ENCODE measurements at regions not wholly inside any gene's neighbourhood (a gene's known extent, or its start where the extent isn't known, plus 50 kb on each side); places are given as distances from the start of the nearest gene placed in this dataset.

- DNase-seq, result no peak
These were observed 394.0 kb downstream of the ZNF521 start for GRCh38 chr18:24958001-24958400.

- no peak for DNase-seq
These were observed 392.9 kb downstream of the ZNF521 start for GRCh38 chr18:24959051-24959476.

GRCh38 chr18:24964216-24964615 lies 387.8 kb downstream of the ZNF521 start:
- no peak for DNase-seq

GRCh38 chr18:24968238-24968775 lies 383.7 kb downstream of the ZNF521 start:
- no peak for DNase-seq

GRCh38 chr18:24972577-24972976 lies 379.4 kb downstream of the ZNF521 start:
- no peak for DNase-seq

GRCh38 chr18:24974431-24974830 lies 377.5 kb downstream of the ZNF521 start:
- no peak for DNase-seq

- no peak for DNase-seq
These were observed 376.2 kb downstream of the ZNF521 start for GRCh38 chr18:24975496-24976372.

- no peak for DNase-seq
These were observed 375.5 kb downstream of the ZNF521 start for GRCh38 chr18:24976502-24976901.

- DNase-seq, result no peak
These were observed 372.7 kb downstream of the ZNF521 start for GRCh38 chr18:24979235-24979634.

- no peak for DNase-seq
These were observed 369.1 kb downstream of the ZNF521 start for GRCh38 chr18:24982831-24983230.

- DNase-seq, result no peak
These were observed 368.3 kb downstream of the ZNF521 start for GRCh38 chr18:24983566-24984139.

GRCh38 chr18:24985586-24985985 lies 366.4 kb downstream of the ZNF521 start:
- DNase-seq, result peak; percentile 61

- peak; percentile 35 for DNase-seq
These were observed 365.2 kb downstream of the ZNF521 start for GRCh38 chr18:24986666-24987302.

GRCh38 chr18:24987303-24988252 lies 364.4 kb downstream of the ZNF521 start:
- DNase-seq, result peak; percentile 84

- peak; percentile 40 for DNase-seq
These were observed 363.6 kb downstream of the ZNF521 start for GRCh38 chr18:24988253-24988840.

GRCh38 chr18:24989760-24990593 lies 362.0 kb downstream of the ZNF521 start:
- DNase-seq, result no peak

GRCh38 chr18:24990671-24991134 lies 361.3 kb downstream of the ZNF521 start:
- no peak for DNase-seq

- peak; percentile 57 for DNase-seq
These were observed 360.6 kb downstream of the ZNF521 start for GRCh38 chr18:24991141-24992060.

- no peak for DNase-seq
These were observed 359.5 kb downstream of the ZNF521 start for GRCh38 chr18:24992491-24992890.

- no peak for DNase-seq
These were observed 358.3 kb downstream of the ZNF521 start for GRCh38 chr18:24993628-24994027.

Measured in left hindlimb (tissue), 1 donor.